GM12891 (cell line): ENCODE measurements at regions not wholly inside any gene's neighbourhood (a gene's known extent, or its start where the extent isn't known, plus 50 kb on each side); places are given as distances from the start of the nearest gene placed in this dataset.

Experiments used
- POLR2A ChIP-seq: IDR thresholded peaks from 2 replicates; pipeline ENCODE4 v1.6.1; 2011; ENCODE audit warnings: low read depth, low read length, control low read depth
- POLR2AphosphoS5 ChIP-seq: IDR thresholded peaks from 2 replicates; pipeline ENCODE4 v1.6.1; 2011; ENCODE audit warnings: low read depth, low read length, control low read depth
- POU2F2 ChIP-seq: IDR thresholded peaks from 2 replicates; pipeline ENCODE4 v1.6.1; 2011; ENCODE audit warnings: low read depth, mild to moderate bottlenecking, control low read depth, low read length, moderate library complexity
- SPI1 ChIP-seq: IDR thresholded peaks from 2 replicates; pipeline ENCODE4 v1.6.1; 2011; ENCODE audit warnings: low read depth, low read length, control low read depth
- TAF1 ChIP-seq: IDR thresholded peaks from 2 replicates; pipeline ENCODE4 v1.6.1; 2011; ENCODE audit warnings: low read depth, low read length, control low read depth

GRCh38 chr10:8584666-8585065 is 530.2 kb downstream of the GATA3 start:
- TF ChIP-seq POLR2AphosphoS5 (no peak), TAF1 (no peak), POLR2A (no peak), POU2F2 (no peak), SPI1 (no peak)
